Lower lobe of right lung (tissue), 2 donors: ENCODE measurements at regions not wholly inside any gene's neighbourhood (a gene's known extent, or its start where the extent isn't known, plus 50 kb on each side); places are given as distances from the start of the nearest gene placed in this dataset.

Experiments
- ATAC-seq, 2 donors: fragments of 200-7000 bp; cut with Tn5 transposase; one replicate each; pipeline ENCODE4 v1.9.1; 2020 to 2022; ENCODE audit warnings: mild to moderate bottlenecking in 2 of 2, moderate library complexity in 2 of 2
- DNase-seq: peaks from one replicate; pipeline ENCODE4 v3.0.0-alpha.2; 2020
- H3K27ac ChIP-seq: fragments of 200-600 bp; one replicate; pipeline ENCODE4 v1.8.0; 2022
- H3K27me3 ChIP-seq: fragments of 200-600 bp; one replicate; pipeline ENCODE4 v1.8.0; 2022; ENCODE audit warnings: low read depth
- H3K36me3 ChIP-seq: fragments of 200-600 bp; one replicate; pipeline ENCODE4 v1.8.0; 2022; ENCODE audit warnings: mild to moderate bottlenecking
- H3K4me1 ChIP-seq: fragments of 200-600 bp; one replicate; pipeline ENCODE4 v1.8.0; 2022
- H3K4me3 ChIP-seq: fragments of 200-600 bp; one replicate; pipeline ENCODE4 v1.8.0; 2022; ENCODE audit warnings: mild to moderate bottlenecking
- H3K9me3 ChIP-seq: fragments of 200-600 bp; one replicate; pipeline ENCODE4 v1.8.0; 2022
- intact Hi-C: fragments of 100-400 bp; cut with DNase I; formaldehyde crosslinking; loops from one replicate; pipeline ENCODE4 v1.11.0; 2022
- TF ChIP-seq, protein P1 (sequence below): fragments of 200-600 bp; IDR thresholded peaks from one replicate; pipeline ENCODE4 v1.8.0; 2022; ENCODE audit warnings: antibody characterized with exemption, mild to moderate bottlenecking
- donor health status: DM: no; HTN: yes; CAD: no; lungs with severe emphysema.

DNA sequence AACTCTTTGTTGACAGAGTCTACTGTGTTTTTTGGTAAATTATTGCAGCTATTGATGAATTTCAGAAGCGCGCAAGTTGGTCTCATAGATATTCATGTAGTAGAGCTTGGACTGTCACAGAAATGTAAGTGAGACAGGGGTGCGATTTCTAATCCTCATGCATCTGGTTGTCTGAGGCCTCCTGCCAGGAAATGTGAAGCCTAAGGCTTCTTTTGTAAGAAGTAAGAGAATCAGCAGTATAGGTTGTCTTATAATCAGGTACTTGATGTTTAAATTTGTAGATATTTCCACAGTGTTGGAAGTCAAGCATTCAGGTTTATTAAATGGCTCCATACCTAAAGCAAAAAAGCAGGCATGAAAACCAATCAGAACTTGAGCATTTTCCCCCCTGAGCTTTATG is 332.9 kb upstream of the FMN2 start:
- intact Hi-C loops: no loop called here
- H3K27me3 ChIP-seq: no peaks in the 10 kb centered on the region
- H3K9me3 ChIP-seq: no peaks in the 10 kb centered on the region
- DNase-seq: no peak
- H3K36me3 ChIP-seq: no peaks in the 10 kb centered on the region
- no peak overlapping the region for H3K27ac ChIP-seq
- TF ChIP-seq, protein P1, sequence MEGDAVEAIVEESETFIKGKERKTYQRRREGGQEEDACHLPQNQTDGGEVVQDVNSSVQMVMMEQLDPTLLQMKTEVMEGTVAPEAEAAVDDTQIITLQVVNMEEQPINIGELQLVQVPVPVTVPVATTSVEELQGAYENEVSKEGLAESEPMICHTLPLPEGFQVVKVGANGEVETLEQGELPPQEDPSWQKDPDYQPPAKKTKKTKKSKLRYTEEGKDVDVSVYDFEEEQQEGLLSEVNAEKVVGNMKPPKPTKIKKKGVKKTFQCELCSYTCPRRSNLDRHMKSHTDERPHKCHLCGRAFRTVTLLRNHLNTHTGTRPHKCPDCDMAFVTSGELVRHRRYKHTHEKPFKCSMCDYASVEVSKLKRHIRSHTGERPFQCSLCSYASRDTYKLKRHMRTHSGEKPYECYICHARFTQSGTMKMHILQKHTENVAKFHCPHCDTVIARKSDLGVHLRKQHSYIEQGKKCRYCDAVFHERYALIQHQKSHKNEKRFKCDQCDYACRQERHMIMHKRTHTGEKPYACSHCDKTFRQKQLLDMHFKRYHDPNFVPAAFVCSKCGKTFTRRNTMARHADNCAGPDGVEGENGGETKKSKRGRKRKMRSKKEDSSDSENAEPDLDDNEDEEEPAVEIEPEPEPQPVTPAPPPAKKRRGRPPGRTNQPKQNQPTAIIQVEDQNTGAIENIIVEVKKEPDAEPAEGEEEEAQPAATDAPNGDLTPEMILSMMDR: no peak
- ATAC-seq: no peak
- H3K4me3 ChIP-seq: no peak overlapping the region
- H3K4me1 ChIP-seq: no peaks in the 10 kb centered on the region

DNA sequence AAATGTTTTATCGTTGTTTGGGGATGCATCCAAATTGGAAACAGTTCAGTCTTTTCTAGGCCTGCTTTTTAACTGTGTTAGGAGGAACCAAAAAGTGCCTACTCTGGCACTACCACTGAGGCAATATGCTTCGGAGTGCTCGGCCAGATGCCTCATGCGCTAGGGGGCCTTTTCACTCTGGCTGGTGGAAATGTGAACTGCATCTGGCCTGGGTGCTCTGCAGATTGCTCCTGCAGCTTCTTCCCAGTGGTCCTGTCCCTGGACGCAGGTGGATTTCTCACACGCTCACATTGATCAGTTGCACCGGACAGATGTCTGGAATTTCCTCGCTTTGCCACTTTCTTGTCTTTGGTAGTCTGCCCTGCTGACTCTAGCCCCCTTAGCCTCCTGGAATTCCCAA is 330.2 kb upstream of the FMN2 start:
- intact Hi-C loops: no loop called here
- DNase-seq: no peak
- Histone ChIP-seq H3K4me1 (no peaks in the 10 kb centered on the region), H3K27ac (no peak overlapping the region), H3K36me3 (no peaks in the 10 kb centered on the region), H3K9me3 (no peaks in the 10 kb centered on the region), H3K4me3 (no peak overlapping the region), H3K27me3 (no peaks in the 10 kb centered on the region)
- no peak for ATAC-seq
- TF ChIP-seq, protein P1: no peak

DNA sequence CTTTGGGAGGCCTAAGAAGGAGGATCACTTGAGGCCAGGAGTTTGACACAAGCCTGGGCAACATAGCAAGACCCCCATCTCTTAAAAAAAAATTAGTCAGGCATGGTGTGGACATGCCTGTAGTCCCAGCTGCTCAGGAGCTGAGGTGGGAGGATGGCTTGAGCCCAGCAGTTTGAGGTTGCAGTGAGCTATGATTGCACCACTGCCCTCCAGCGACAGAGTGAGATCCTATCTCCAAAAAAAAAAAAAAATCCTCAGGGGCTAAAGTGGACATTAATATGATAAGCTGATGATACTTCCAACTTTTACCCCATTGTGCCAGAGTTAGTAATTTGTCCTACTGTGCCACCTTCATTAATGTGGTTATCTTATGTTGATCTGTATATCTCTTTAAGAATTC is 327.8 kb upstream of the FMN2 start:
- intact Hi-C loops: no loop called here

DNA sequence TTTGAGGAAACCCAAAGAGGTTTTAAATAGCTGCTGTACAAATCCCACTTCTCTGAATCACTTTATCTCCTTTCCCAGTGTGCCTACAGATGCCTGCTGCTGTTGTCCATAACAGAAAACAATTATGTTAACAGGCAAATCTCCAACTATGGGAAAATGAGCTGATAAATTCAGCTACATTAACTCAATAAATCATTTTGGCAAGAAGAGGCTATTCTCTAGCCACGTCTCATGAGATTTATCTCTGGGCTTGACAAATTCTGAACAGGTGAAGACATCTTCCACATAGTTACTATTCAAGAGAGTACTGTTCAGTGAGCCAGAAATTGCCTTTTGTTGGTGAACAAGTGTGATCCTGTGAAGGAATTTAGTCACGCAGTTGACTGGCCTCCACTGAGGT is 327.1 kb upstream of the FMN2 start:
- Histone ChIP-seq H3K36me3 (no peaks in the 10 kb centered on the region), H3K4me1 (no peaks in the 10 kb centered on the region), H3K4me3 (no peak overlapping the region), H3K27ac (no peak overlapping the region), H3K27me3 (no peaks in the 10 kb centered on the region), H3K9me3 (no peaks in the 10 kb centered on the region)
- intact Hi-C loops: no loop called here
- ATAC-seq (no peak), DNase-seq (no peak)
- TF ChIP-seq, protein P1: no peak

More for the DNA sequence above, 327.8 kb upstream of the FMN2 start:
- H3K27ac ChIP-seq: no peak overlapping the region
- H3K27me3 ChIP-seq: no peaks in the 10 kb centered on the region
- no peaks in the 10 kb centered on the region for H3K9me3 ChIP-seq
- TF ChIP-seq, protein P1: no peak
- no peaks in the 10 kb centered on the region for H3K4me1 ChIP-seq
- DNase-seq: no peak
- H3K36me3 ChIP-seq: no peaks in the 10 kb centered on the region
- no peak for ATAC-seq
- H3K4me3 ChIP-seq: no peak overlapping the region

DNA sequence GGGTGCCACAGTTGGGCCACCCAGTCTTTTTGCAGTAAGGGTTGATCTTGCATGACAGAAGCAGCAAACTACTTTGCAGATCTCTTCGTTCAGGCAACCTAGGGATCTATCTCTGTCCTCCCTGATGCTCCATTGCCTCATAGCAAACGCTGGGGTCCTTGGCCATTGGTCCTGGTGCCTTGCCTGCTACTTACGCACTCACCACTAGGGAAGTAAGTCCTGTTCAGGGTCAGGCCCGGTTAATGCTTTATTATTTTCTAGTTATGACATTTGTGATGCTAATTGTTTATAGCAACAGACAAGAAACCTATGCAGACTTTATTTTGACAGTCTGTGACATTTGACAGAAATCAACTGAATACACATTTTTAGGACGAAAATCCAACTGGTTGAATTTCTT is 326.5 kb upstream of the FMN2 start:
- Histone ChIP-seq H3K9me3 (no peaks in the 10 kb centered on the region), H3K27me3 (no peaks in the 10 kb centered on the region), H3K36me3 (no peaks in the 10 kb centered on the region), H3K4me1 (no peaks in the 10 kb centered on the region), H3K4me3 (no peak overlapping the region), H3K27ac (no peak overlapping the region)
- ATAC-seq: no peak
- DNase-seq: no peak
- TF ChIP-seq, protein P1: no peak
- intact Hi-C loops: no loop called here

DNA sequence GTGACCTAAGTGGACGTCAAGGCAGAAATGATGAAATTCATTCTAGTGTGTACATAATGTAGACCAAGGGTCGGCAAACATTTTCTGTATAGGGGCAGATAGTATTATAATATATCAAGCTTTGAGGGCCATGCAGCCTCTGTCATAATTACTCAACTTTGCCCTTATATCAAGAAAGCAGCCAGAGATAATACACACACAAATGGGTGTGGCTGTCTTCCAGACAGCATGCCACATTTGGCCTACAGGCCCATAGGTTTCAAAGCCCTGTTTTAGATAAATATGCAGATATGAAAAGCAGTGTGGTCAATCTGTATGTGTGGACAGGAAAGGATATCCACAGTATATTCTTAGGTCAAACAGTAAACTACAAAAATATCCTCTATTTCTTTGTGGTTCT is 320.1 kb upstream of the FMN2 start:
- DNase-seq (no peak), ATAC-seq (no peak)
- Histone ChIP-seq H3K36me3 (no peaks in the 10 kb centered on the region), H3K4me3 (no peak overlapping the region), H3K4me1 (peaks cover 9% of the 10 kb centered on the region), H3K27ac (no peak overlapping the region), H3K27me3 (no peaks in the 10 kb centered on the region), H3K9me3 (no peaks in the 10 kb centered on the region)
- intact Hi-C loops: no loop called here
- TF ChIP-seq, protein P1: no peak
